GM19455 (cell line): ENCODE measurements at regions not wholly inside any gene's neighbourhood (a gene's known extent, or its start where the extent isn't known, plus 50 kb on each side); places are given as distances from the start of the nearest gene placed in this dataset.

Experiments used
- ATAC-seq: cut with Tn5 transposase; IDR thresholded peaks from one replicate; pipeline ENCODE4 v1.9.1; 2021; ENCODE audit not compliant: unreplicated experiment

DNA sequence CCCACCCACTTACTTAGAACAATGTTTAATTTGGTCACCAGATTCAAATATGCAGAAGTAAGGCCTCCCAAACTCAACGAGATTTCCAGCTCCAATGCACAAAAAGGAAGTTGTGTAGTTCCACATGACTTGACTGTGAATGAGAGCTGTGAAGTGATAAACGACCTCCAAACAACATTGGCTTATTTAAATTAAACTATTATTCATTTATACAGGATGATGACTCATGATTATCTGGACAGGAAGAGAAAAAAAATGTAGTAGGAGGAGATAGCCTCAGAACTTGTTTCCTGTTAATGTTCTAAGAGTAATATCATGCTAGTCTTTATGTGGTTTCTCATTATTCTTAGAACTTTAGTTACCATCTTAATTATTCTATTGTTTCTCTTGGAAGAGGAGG, 237.3 kb downstream of the C1D start:
- no peak for ATAC-seq

DNA sequence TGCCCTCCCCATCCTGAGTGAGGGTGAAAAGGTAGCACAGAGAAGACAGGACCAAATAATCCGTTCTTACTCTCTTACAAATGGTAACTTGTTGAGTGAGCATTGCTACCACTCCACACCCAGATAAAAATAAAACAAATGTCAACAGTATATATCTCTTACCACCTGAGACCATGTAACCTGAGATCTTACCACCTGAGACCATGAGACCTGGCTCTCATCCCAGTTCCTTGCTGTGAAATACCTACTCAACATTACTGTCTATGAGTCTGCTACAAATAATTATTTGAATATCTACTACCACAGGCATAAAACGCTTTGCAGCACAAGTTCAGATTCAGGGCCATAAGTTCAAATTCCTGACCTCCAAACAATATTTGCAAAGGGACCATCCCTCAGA, 234.7 kb downstream of the C1D start:
- ATAC-seq: no peak

DNA sequence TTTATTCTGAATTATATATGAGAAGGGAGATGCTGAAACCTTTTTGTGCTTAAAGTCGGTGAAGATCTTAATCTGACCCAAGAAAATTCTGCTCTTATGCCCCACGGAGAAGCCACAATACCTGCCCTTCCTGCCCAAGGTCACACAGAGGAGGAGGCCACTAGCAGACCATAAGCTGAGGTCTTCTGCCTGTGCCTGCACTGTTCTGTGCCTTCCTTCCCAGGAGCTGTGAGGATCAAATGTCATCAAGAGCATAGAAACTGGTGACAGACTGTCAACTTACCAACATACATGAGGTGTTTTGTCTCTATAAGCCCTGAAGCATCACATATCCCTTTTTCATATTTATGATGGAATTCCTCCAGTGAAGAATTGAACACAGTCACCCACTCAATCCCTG, 233.3 kb downstream of the C1D start:
- no peak for ATAC-seq

DNA sequence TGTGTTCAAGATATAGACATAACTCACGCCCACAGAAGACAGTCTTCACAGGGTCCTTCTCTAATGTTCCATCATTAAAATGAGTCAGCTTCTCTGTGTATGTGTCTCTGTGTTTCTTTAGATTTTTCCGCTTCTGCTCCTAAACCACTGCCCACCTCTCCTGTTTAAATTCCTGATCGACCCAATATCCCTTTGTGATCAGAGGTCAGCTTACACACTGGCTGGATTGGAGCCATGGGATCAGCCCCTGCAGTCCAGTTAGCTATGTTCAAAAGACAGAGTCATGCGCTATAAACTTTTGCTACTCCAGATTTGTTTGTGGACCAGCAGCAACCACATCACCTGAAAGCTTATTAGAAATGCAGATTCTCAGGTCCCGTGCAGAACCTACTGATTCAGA, 229.2 kb downstream of the C1D start:
- no peak for ATAC-seq

DNA sequence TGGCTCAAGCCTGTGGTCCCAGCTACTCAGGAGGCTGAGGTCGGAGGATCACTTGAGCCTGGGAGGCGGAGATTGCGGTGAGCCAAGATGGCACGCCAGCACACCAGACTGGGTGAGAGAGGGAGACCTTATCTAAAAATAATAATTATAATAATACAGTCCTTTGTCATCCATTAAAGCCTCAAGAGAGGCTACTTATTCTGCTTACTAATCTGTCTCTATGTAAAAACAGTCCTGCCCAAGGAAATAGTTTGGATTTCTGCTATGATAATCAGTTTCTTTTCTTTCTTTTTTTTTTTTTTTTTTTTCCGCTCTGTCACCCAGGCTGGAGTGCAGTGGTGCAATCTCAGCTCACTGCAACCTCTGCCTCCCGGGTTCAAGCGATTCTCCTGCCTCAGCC, 228.3 kb downstream of the C1D start:
- ATAC-seq: no peak

DNA sequence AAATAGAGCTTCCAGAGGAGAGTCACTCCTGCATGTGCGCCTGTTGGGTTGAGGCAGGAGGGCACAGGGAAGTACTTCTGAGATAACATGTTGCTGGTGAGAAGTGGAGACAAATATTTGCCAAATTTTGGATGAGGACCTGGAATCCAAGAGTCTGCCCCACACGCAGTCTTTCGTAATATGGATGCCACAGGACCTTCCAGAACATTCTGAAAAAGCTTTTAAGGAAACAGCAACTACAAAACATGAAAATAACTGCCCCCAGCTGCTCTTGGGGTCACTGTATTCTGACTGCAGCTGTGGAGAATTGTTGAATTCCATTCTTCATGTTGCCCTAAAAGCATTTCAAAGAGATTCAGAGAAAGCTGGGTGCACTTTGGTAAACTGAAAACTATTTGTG, 227.5 kb downstream of the C1D start:
- ATAC-seq: no peak

DNA sequence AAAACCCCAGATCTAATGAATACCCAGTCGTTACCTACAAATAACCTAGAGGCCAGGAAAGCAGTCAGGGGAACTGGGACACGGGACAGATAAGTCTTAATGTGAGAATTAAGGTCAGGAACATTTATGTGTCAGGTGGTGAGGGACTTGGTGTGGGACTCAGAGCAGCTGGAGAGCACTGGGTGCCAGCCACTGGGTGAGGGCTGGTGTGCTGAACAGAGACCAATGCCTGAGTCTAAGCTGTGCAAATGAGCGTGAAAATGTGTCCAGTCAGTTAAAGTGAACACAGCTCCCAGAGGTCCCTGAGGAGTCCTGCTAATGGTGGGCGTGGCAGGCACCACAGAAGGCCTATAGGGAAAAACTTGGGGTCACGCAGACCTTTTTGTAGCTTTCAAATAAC, 225.9 kb downstream of the C1D start:
- no peak for ATAC-seq

DNA sequence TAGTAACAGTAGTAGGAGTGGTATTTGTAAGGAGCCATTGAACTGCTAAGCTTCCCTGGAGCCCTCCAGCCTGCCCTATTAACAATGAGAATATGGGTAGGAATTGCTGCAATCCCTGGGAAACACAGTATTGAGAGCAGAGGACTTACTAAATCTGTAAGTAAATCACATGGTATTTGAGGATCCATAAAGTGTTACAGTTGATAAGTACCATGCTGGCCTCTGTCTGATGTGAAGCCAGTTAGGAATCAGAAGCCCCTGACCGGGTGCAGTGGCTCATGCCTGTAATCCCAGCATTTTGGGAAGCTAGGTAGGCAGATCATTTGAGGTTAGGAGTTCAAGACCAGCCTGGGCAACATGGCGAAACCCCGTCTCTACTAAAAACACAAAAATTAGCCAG, 224.6 kb downstream of the C1D start:
- ATAC-seq: no peak

DNA sequence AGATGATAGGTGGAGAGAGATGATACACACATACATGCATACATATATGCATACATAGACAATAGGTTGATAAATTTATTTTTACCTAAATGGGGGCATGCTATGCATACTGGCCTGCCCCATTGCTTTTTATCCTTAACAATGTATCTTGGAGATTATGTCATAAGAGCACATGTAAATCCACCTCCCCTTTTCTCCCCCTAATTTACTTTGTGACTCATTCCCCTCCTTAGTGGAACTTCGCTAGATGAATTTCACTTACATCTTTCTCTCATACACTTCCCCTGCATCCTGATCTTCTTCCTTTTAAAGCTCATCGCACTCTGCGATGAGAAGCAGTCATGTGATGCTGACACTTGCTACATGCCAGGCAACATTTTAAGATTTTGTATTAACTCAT, 223.6 kb downstream of the C1D start:
- no peak for ATAC-seq

DNA sequence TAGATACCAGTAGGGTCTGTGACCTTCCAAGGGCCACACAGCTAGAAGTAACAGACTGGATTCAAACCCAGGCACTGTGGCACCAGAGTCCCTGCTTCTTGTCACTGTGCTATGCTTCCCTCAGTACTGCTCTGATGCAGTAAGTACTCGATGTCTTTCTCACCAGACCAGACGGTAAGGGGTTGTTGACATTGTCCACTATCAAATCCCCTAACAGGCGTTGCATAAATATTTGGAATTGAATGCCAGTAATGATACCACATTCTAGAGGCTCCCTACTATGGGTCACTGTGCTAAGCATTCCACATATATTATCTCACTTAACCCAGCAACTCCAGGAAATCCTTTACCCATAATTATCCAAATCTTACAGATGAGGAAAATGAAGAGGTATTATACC, 223.1 kb downstream of the C1D start:
- ATAC-seq: no peak

DNA sequence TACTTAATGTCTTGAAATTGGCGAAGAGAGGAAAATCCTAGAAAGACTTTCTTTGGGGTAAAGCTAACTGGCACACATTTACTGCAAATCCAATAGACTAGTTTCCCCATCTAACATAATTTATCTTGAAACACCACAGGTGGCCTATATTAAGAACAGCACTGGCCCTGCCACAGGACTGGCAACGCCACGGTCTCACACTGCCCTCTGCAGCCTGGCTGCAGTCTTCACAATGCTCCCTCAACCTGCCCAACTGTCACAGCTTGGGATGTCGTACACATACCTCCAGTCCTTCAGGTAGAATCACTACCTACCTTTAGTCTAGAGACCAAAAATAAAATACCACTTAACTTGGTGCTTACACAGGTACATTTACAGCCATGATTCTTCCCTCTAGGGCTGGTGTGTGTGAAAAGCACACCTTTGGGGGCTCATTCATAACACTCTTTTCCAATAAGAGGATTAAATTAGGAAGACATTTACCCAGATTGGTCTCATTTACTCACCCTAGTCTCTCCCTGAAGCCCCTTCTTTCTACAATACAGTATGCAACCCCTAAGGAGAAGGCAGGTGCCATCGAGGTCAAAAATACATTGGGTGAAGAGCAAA, 222.2 kb downstream of the C1D start:
- peak; percentile 73 for ATAC-seq

DNA sequence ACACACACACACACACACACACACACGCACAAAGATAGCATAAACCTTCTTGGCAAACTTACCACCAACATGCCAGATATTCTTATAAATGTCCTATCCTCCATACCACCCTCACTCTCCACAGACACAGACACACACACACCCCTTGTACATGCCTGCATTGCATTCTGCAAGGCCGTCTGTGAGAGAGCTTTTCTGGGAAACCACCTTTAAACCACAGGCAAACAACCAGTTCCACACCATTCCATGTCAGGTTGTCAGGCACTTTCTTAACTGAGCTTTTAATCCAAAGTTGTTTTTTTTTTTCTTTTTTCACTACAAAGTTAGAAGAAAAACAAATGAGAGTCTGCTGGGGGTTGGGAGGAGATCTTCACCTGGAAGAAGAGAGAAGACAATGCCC, 221.1 kb downstream of the C1D start:
- ATAC-seq: no peak

DNA sequence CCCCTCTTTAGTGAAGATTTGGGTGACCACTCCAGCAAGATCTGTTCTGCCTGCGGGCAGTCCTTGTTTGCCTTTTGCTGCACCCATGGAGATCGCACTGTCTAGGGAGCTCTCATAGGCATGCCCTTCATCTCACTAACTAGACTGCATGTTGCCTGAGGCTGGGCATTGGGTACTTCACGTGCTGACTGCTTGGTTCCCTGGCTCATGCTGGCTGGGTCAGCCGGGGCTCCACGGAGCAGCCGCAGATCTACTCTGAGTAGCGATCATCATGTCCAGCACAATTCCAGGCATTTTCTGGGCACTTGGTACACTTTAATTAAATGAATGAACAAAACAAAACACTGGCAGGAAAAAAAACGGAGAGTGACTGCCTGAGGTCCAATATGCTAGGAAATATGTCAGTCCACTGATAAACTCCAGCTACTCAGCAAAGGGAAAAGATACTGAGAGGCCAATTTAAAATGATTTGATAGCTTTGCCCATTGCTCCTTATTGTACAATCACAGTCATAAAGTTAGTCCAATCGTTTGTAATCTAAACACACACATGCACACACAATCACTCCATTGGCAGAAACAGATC, 220.3 kb downstream of the C1D start:
- ATAC-seq: no peak

DNA sequence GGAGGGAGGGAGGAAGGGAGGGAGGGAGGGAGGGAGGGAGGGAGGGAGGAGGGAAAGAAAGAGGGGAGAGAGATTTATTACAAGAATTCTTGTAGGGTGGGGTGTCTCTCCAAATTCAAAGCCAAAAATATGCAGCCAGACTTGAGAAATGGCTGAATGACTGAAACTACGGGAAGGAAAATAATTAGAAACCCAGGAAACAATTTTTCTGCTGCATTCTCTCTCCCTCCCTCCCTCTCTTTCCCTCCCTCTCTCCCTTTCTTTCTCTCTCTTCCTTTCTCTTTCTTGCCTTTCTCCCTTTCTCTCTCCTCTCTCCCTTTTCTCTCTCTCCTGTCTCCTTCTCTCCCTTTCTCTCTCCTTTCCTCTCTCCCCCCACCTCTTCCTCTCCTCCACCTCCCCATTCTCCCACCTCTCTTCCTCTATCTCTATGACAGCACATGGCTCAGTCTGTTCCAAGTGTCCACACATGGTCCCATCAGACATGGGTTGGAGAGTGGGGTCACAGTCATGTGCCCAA, 218.7 kb downstream of the C1D start:
- ATAC-seq: no peak

DNA sequence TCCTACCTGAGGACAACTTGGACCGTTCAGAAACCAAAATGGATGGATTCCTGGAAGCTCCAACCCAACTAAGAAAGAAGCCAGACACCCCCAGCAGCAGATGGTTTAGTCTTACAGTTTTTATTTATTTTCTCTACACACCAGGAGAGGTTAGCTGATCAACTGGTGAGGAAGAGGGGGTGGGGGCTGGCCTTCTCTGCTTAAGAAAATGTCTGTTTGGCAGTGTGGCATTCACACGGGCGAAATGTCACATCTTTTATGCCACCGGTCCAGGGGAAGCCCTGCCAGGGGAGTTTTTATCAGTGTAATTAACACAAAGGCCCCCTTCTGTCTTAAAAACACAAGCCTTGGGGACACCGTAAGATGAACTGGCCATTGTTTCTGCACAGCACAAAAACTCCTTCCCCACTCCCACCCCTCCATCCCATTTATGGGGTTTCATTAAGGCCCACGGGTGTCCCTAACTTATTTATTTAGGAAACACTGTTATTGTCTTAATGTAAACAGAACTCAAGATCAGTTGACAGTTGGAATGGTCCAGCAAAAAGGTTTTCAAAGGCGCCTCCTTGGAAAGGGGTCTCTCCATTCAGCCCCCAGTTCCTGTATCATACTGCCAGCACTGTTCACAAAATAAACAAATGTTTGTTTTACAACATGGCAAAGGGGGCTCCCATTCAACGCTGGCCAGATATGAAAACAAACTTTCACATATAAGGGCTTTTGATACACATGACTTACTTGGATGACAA, 217.0 kb downstream of the C1D start:
- ATAC-seq: no peak

DNA sequence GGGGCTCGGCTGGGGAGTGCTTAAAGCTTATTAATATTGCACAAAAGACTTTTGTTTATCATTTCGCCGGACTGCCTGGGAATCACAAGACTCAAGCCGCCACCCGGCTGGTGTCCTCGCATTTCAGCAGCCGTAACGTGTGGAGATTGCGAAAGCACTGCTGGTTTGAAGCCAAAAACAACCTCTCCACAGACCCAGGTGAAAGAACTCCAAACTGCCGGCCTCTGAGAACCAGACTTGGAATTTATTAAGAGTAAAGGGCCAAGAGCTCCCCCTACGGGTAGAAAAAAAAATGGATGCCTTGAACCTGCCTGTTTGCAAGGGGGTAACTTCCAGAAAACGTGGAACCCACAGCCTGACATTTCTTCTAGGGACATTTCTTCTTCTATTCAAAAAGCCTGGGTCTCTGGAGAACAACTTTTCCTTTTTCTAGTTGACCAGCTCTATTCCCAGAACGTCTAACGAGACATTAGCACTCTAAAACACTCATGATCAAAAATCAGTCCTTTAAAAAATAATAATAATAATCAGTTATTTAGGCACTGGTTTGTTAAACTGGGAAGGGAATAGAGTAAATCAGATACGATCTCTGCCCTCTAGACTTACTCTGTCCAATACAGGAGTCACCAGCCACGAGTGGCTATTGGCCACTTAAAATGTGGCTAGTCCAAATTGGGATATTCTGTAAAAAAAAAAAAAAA, 216.3 kb downstream of the C1D start:
- no peak for ATAC-seq

DNA sequence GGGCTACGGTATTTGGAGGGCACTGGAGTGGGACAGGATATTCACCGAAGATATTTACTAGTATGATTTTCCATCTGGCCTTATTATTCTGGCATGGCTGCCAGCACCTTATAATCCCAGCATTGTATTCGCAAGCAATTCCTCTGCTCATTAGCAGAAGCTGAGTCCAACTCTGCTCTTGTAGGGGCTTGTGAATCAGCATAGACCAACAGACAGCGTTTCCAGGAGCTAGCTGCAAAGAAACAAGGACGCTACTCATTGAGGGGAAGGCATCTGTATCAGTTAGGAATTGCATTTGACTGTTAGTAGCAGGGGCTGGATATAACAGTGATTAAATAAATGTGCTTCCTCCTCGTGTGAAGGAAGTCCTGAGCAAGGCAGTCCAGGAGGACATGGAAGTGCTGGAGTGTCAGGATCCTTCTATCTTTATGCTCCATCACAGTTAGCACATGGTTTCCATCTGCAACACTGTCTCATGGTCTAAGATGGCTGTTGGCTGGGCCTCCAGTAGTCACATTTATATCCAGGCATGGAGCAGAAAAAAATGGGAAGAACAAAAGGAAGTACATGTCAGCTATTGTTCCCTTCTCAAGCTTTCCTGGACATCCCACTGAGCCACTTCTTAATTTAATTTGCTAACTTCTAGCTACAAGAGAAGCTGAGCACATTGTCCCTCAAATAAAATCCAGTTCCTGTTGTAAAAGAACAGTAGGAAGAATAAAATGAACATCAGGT, 214.1 kb downstream of the C1D start:
- ATAC-seq: no peak

DNA sequence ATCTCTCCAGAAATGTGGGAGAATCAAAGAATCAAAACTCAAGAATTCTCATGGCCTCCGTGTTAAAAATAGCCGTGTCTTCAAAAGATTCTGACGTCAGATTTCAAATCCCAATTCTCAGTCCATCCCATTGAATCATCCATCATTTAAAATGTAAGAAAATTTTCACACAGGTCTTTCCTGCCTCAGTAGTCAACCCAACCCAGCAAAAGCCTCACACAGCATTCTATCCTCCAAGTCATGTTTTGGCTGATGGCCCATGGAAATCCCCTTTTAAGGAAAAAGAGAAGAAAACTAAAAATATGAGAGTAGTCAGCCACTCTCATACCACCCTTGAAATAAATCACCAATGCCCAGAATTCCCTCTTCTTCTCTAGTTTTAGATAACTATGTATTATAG, 211.8 kb downstream of the C1D start:
- ATAC-seq: no peak

DNA sequence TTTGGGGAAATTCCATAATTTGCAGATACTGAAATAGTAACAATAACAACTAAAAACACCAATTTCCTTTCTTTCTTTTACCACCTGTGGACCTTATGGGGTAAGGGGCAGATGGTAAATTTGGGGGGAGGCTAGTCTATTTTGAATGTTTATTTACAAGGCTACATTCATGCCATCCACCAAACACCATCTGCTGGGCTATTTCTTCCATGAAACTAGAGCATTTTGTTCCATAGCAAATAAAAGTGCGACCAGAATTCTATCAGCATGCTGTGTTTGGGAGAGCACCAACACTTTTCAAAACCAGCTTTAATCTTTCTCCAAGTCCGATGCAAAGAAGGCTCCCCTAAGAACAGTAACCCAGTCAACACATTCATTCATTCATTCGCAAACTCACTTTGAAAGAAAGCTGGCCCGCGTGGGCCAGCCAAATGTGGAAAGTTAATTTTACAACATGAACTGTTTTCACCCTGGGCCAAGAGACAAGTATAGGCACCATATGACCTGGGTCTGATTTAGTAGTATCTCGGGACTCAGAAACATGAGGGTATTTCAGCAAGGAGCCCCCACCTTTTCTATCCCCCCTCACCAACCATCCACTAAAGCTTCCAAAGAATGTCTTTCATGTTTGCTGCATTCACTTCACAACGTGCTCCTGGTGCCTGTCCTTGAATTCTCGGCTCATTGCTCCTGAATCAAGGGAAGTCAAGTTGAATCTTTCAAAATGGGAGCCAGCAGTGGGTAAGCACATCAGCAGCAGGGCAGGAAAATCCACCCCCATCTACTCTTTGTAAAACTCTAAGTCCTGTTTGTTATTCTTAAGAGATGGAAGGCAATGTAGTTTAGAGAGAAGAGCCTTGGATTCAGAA, 210.6 kb downstream of the C1D start:
- ATAC-seq: no peak

DNA sequence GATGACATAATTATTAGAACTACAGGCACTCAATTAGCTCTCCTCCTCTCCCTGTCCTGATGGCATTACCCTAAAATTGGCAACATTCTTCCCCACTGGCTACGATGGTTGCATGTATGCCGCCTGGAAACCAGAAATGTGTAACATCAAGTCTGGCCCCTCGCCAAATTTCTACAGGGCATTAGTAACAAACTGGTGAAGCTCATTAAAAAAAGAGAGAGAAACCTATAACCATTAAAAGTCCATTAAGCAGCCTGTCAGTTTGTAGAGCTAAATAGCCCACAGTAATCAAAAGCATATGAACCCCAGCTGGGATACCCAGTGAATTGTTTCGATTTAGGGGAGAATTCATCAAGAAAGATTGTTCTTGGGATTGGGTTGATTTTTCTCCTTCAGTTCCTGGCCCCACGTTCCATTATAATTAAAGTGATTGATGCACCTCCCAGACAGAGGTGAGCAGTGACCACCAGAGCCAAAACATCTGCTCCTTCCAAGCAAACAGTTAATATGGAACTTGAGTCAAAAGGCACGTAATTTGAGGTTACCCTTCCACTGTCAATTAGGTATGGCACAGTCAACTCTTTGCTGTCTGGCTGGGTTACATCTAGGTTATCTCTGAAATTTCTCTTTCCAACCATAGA, 208.6 kb downstream of the C1D start:
- no peak for ATAC-seq
